Activated T-cell treated with anti-CD3 and anti-CD28 coated beads for 24 hours (primary cell): ENCODE measurements at regions not wholly inside any gene's neighbourhood (a gene's known extent, or its start where the extent isn't known, plus 50 kb on each side); places are given as distances from the start of the nearest gene placed in this dataset.
"Not testable (repeated sequence)": the region's sequence is repeated elsewhere in the genome, so short reads cannot be mapped to it uniquely, and the experiment has no call there.

Source experiments
- DNase-seq: peaks from one replicate; pipeline ENCODE4 v3.0.0-alpha.2; 2020; ENCODE audit warnings: low read depth

DNA sequence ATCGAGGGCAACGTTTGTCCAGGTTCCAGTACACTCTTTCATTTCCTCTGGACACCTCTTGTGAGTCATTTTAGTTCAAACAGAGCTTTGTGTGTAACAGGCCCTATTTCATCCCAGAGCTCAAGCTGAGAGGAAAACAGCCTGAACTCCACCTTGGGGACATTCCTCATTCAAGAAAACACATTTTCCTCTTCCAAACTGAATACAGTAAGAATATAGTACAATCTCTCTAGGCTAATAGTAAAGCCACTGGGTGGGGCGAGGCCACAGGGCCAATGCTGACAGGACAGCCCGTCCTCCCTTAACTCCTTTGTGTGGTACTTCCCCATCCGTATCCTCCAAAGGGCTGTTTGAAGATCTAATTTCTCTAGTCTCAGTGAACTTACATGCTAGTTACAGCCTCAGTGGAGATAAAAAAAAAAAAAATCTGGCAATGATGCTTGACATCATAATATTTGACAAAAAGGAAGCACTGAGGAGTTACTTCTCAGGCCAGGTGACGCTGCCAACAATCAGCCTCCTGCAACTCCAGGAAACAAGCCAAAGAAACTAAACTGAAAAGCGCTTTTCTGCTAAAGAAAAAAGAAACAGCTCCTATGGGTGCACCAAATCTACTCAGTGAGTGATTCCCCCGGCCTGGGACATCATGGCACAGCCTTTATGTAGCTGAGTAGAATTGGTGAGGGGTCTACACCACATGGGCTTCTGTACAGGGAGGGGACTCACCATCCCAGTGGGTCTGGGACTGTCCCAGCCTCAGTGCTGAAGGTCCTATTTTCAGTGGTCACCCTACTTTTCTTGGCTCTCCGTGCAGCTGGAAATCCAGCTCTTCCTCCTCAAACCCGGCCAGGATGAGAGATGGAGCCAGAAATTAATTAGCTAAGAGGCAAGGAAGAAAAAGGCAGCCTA is 238.2 kb upstream of the NEBL start:
- no peak for DNase-seq

DNA sequence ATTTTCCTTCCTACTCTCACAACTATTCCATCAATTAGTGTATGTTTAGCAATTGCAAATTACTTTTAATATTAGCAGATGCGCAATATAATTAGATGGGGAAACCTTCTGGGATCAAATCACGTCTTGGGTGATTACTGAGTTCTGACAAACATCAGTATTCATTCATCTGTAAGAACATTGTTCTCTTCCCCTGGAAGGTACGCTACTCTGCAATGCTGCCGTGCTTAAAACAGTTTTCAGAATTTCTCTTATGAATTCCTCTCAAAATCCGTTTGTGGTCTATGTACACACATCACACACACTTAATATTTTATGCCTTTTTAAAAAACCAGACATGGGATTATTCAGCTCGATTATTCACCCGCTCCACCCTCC is 237.5 kb upstream of the NEBL start:
- no peak for DNase-seq

DNA sequence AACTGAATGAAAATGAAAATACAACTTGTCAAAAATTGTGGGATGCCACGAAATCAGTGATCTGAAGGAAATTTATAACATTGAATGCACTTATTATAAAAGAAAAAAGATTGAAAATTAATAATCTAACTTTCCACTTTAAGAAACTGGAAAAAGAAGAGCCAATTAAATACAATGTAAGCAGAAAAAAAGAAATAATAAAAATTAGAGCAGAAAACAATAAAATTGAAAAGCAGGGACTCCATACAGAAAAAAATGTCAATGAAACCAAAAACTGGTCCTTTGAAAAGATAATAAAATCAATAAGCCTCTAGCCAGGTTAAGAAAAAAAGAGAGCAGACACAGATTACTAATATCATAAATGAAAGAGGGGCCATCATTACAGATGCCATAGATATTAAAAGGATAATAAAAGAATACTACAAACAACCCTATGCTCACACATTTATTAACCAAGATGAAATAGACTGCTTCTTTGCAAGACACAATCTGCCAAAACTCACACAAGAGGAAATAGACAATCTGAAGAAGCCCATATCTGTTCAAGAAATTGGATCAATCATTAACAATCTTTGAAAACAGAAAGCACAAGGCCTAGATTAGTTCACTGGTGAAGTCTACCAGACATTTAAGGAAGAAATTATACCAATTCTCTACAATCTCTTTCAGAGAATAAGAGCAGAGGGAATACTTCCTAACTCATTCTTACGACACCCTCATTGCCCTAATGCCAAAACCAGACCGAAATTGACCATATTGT is 233.8 kb upstream of the NEBL start:
- no peak for DNase-seq

DNA sequence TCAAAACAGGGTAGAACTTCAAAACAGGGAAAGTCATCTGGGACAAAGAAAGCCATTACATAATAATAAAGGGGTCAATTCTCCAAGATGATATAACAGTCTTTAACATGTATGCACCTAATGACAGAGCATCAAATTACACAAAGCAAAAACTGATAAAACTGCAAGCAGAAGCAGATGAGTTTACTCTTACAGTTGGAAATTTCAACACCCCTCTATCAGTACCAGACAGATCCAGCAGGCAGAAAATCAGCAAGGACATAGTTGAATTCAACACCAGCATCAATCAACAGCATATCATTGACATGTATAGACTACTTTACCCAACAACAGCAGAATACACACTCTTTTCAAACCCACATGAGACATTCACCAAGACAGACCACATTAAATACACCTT is 233.0 kb upstream of the NEBL start:
- DNase-seq = no peak

DNA sequence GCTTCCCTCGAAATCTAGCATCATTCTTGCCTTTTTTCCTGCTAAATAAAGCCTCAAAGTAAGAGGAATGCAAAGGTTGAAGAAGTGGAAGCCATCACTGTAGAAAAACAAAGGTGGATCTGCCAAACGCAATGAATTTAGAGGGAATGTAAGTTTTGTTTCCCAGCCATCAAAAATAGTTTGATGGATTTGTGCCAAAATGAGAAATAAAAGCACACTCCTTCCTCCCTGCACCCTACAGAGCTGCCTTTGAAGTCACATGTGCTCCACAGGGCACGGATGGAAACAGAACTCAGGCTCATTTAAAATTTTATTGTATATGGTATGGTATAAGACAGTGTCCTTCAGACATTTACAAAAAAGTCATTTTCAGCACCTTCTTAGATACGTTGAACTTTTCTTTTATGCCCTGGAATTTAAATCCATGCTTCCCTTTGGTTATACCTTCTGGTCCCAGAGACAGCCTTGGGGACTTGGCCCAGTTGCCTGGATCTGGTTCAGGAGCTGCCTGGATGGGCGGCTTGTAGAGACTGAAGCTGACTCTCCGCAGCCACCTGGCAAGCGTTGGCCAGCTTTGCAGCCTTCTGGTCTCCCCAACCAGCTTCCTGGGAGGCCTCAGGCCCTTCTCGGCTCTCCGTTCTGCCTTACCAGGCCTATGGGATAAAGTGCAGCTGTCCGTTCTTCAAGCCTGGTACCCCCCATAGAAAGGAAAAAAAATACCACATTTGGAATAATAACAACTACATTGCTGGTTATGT is 228.5 kb upstream of the NEBL start:
- no peak for DNase-seq

DNA sequence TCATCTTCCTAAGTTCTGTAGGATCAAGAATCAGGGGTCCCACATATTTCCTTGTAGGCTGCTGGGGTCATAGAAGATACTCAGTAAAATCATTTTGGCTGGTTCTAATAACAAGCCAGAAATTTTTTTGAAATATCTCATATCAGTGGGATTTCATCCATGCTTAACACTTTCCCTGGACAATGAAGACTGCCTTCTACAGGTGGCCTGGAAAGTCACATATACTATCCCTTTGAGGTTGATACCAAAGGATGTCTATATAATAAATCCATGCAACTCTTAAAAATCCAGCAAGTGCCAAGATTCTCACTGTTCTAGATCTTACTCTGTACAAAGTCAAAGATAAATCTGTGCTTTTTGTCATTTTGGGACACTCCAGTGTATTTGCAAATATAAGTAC is 225.8 kb upstream of the NEBL start:
- no peak for DNase-seq

DNA sequence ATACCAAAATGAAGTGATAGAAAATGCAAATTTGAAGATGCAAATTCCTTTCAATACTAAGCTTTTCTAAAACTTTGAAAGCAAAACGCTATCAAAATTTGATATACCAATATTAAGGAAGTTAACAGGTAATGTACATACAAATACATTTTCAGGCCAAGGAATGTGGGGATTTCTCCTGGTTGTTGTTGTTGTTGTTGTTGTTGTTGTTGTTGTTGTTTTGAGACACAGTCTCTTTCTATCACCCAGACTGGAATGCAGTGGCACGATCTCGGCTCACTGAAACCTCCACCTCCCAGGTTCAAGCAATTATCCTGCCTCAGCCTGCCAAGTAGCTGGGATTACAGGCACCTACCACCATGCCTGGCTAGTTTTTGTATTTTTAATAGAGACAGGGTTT is 224.7 kb upstream of the NEBL start:
- DNase-seq = not testable (repeated sequence)

DNA sequence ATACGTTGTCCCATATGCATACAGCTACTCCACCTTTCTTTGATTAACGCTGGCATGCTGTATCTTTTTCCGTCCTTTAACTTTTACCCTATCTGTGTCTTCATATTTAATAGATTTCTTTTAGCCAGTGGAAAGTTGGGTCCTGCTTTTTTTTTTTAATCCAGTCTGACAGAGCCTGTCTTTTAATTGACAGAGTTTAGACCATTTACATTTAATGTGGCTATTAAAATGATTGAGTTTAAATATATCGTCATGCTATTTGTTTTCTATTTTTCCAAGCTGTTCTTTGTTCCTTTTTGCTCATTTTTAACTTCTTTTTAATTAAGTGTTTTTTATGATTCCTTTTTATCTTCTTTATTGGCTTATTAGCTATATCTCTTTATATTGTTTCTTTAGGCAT is 217.6 kb upstream of the NEBL start:
- DNase-seq = no peak

DNA sequence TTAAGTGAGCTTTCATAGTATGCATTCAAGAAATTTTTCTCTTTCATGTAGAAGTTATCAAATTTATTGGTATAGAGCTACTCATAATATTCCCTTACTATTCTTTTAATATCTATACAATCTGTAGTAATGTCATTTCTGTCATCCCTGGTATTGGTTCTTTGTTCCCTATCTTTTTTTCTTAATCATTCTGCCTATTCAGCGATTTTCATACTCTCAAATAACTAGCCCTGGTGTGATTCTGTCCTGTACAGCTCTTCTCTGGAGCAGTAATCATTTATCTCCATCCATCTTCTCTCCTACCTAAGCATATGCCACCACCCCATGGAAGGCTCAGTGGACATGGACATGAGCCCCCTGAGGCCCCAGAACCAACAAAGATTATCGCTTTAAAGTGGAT is 213.2 kb upstream of the NEBL start:
- DNase-seq = no peak

DNA sequence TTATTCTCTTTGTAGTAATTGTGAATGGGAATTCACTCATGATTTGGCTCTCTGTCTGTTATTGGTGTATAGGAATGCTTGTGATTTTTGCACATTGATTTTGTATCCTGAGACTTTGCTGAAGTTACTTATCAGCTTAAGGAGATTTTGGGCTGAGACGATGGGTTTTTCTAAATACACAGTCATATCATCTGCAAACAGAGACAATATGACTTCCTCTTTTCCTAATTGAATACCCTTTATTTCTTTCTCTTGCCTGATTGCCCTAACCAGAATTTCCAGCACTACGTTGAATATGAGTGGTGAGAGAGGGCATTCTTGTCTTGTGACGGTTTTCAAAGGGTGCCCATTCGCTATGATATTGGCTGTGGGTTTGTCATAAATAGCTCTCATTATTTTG is 209.8 kb upstream of the NEBL start:
- not testable (repeated sequence) for DNase-seq

DNA sequence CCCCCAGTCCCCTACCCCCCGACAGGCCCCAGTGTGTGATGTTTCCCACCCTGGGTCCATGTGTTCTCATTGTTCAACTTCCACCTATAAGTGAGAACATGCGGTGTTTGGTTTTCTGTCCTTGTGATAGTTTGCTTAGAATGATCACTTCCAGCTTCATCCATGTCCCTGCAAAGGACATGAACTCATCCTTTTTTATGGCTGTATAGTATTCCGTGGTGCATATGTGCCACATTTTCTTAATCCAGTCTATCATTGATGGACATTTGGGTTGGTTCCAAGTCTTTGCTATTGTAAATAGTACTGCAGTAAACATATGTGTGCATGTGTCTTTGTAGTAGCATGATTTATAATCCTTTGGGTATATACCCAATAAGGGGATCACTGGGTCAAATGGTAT is 208.2 kb upstream of the NEBL start:
- DNase-seq = not testable (repeated sequence)

DNA sequence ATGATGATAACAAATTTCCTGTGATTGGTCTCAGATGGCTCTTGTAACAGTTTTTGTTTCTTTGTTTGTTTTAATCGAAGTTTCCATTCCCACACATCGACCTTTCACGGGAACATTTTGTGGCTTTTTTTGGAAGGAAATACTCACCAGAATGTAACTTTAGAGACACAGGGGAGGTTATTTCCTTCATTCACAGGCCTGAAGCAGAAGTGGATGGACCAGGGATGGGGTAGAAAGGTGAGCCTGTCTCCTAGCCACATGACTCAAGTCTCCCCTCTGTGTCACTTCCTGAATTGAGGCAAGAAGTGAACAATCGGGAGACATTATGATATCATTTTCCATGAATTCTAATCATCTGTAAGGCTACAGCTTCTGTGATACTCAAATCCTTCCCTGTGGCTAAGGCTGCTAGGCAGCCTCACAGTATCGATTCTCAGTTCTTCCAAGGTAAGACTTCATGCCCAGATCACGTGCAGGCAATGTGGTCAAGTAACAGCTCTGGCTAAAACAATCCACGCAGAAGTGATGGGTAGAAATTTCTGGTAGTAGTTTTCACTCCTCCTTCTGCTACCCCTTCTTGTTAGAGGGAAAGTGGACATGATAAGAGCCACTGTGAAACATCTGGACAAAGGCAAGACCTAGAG is 203.9 kb upstream of the NEBL start:
- no peak for DNase-seq

DNA sequence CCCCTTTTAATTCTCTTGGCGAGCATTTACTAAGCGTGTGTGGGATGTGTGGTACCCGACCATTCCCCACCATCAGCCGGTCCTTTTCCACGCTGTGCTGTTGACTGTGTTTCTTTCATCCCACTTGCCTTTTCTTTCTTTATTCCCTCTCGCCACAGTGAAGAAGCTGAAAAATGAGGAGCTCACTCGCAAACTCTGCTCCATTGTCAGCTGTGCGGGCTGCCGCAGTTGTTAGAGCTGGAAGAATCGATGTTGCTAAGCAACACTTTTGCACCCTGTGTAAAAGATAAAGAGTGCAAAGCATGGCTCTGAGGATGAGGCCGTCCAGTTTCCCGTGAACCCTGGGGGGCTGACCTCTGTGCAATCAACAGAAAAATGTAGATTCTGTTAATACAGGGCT is 203.1 kb upstream of the NEBL start:
- DNase-seq = no peak

DNA sequence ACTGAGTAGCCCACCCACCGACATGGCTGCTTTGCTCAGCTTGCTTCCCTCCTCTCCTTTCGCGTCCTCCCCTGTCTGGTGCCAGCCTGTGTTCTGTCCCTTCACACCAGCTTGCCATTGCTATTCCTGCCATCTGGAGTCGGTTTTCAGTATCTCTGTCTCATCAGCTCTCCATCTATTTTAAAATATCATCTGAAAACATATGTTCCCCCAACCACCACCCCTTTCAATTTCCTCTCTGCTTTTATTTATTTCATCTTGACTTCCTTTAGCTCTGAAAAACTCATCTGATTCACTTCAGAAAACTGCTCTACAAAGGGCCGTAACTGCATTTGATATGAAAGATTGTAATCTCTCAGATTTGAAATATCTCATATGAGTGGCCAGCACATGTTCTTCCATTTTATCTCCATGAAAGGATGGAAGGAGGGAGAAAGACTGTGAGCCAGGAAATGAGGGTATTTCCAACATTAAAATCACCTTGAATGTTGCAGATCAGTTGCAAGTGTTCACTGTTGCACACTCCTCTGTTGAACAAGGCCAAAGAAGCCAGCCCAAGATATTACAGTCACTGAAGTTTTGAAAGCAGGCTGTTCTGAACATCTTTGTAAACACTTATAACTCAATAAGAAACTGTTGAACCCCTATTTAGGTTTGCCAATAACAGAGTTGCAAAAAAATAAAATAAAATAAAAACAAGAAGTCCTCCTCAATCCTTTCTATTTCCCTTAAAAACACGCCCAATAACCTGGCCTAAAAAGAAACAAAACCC is 202.4 kb upstream of the NEBL start:
- no peak for DNase-seq

DNA sequence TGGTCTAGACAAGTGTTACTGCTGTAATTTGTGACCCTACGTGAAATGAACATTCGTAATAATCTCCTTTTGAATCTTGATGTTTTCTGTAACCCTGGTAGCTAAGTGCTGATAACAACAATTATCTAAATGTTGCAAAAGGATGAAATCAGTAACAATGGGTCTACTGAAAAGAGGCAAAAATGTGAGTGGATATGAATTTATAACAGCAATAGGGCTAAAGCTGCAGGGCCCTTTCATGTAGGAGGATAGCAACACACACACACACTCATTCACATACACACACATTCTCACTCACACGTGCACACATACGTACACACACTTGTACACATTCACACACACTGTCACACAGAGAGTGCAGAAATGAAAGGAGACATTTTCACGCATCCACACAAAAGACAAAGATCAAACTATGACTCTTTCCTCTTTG is 200.8 kb upstream of the NEBL start:
- DNase-seq = no peak

DNA sequence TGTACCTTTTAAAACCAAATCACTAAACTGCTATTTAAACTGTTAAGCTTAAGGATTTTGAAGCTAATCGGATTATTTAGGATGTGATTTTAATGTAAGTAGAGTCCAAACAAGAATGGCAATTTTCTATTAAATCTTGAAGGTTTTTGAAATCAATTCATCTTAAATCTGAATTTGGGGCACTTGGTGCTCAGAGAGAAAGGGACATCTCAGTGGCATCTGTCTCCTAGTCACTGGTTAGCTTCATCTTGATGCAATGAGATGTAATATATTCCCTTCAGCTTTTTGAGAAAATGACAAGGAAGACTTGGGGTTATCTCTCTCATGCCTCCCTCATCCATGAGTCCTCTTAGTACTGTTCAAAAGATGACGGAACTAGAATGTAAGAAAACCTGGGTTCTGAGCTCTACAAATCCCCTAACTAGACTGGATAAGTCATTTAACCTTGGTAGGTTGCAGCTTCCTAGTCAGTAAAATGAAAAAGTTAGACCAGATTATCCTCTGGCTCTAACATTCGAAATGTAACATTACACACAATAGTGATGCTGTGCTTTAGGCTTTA is 198.5 kb upstream of the NEBL start:
- DNase-seq = no peak

DNA sequence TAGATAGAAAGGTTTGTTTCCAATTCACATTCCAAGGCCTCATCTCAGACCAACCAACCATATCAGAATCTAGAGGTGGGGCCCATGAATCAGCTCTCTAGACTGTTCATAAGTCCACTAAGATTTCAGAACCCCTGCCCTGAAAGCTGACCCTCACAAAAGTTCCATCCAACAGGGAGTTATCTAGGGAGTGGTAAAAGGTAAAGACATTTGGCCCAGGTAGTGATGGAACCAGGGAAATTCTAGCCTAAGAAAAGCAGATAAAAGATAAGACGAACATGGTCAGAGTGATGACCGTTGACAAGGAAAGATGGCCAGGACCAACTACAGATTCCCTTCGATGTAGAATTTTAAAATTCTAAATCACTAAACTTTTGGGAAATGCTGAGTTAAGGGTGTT is 198.0 kb upstream of the NEBL start:
- no peak for DNase-seq

DNA sequence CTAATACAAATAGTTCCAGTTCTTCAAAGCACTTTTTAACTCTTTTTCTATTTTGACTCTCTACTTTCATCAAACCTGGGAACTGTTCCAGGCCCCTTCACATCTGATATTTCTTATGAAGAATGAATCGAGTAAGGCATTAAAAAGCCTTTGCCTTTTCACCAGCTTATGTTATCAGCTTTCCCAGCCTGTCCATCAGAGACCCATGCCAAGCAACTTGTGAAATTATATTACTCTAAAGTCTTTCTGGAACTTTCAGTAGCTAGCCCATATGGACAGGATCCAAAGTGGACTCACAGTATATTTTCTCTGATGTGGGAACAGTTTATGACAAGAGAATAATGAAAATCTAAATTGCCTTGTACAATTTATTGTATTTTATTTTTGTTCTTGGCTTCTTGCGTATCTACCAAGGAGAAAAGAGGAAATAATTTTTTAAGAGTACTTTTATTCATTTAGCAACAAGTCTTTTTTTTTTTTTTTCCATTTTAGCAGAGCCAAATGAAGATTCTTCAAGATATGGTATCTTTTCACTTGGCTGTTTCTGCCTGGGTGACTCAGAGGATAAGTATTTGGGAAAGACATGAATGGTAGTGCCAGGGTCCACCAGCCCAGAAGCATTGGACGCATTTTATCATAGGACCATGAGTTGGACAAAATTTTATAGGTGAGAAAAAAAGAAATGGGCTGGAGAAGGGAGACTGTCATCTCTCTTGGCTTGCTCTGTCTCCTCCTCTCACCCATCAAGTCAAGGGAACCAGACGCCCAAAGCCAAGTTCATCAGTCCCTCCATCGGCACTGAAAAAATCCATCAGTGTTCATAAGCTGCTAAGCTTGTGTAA is 195.8 kb upstream of the NEBL start:
- no peak for DNase-seq

DNA sequence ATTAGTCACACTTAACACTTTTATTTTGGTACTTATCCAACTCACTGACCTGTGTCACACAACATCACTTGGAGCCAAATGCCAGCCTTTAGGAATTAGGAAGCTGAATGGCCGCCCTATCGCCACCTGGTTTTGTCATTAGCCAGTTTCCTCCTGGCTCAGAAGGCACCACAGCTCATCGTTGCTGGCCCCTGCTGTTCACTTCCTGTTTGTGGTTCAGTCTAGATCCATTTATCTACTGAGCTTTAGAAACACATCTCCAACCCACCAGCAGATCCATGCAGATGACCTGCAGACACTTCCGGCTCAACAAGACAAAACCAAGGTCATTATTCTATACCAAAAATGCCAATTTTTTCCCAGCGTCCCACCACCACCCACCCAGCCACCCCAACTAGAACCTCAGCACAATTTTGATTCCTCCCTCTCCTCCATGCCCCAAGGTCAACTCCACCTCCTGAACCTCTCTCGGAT is 193.5 kb upstream of the NEBL start:
- DNase-seq = no peak

DNA sequence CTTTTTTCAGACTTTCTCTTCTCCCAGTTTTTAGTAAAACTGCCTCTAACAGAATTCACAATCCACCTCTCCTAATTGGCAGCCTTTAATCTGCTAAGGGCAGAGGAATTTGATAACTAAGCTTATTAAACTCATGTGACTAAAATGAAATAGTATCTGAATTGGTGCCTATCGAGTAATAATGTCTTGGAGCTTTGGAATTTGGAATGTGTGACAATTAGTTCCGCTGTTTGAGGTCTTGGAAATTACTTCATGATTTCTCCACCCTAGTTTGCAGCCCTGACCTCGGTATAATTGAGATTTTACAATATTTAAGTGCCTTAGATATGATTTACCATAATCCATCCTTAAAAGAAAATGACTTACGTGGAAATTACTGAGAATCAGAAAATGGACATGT is 190.4 kb upstream of the NEBL start:
- no peak for DNase-seq
